ENCODE measurements at regions not wholly inside any gene's neighbourhood (a gene's known extent, or its start where the extent isn't known, plus 50 kb on each side); places are given as distances from the start of the nearest gene placed in this dataset.

- H3K4me3 Mint-ChIP-seq = no peak overlapping the region
- H3K9me3 Mint-ChIP-seq = peaks cover 23% of the 10 kb centered on the region
- no peaks in the 10 kb centered on the region; the same call in 1 of the 2 replicates for H3K27me3 Mint-ChIP-seq (ENCODE audit: insufficient read depth)
- DNase-seq = no peak
- H3K27ac Mint-ChIP-seq = no peak overlapping the region
- H3K36me3 Mint-ChIP-seq (ENCODE audit: low read depth) = no peaks in the 10 kb centered on the region
- TF ChIP-seq, protein P1, sequence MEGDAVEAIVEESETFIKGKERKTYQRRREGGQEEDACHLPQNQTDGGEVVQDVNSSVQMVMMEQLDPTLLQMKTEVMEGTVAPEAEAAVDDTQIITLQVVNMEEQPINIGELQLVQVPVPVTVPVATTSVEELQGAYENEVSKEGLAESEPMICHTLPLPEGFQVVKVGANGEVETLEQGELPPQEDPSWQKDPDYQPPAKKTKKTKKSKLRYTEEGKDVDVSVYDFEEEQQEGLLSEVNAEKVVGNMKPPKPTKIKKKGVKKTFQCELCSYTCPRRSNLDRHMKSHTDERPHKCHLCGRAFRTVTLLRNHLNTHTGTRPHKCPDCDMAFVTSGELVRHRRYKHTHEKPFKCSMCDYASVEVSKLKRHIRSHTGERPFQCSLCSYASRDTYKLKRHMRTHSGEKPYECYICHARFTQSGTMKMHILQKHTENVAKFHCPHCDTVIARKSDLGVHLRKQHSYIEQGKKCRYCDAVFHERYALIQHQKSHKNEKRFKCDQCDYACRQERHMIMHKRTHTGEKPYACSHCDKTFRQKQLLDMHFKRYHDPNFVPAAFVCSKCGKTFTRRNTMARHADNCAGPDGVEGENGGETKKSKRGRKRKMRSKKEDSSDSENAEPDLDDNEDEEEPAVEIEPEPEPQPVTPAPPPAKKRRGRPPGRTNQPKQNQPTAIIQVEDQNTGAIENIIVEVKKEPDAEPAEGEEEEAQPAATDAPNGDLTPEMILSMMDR (IDR thresholded peaks at IDR 0.05) = no peak
- H3K4me1 Mint-ChIP-seq (ENCODE audit: low read depth) = no peaks in the 10 kb centered on the region
These were observed 333.9 kb downstream of the BCL11A start for GRCh38 chr2:60219536-60219935.

DNA sequence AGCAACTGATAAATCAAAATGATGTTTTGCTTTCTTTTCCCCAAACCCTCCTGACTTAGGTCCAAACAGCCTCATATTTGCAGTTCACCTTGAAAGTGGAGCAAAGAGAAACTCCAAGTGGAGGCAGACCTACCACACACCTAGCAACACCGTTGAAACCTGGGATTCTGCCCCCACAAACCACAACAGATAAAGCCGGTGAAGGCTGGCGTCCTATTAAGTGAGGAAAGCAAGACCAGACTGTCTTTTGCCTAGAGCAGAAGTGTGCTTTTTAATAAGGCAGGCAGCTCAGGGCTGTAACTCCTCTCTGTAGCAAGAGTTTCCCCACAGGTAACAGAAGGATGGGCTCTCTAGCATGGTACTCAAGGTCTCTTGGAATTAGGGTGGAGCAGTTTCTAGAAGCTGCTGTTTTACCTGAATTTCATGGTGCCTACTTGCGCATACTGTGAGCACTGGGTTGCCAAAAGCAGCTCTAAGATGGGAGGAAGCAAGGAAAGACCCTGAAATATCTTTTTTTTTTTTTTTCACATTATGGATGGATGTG, 336.9 kb downstream of the BCL11A start:
- Mint-ChIP-seq H3K4me1 (ENCODE audit: low read depth) (no peaks in the 10 kb centered on the region), H3K4me3 (no peak overlapping the region), H3K27ac (no peak overlapping the region), H3K27me3 (ENCODE audit: insufficient read depth) (no peaks in the 10 kb centered on the region), H3K36me3 (ENCODE audit: low read depth) (no peaks in the 10 kb centered on the region), H3K9me3 (peaks cover 9% of the 10 kb centered on the region)
- TF ChIP-seq, protein P1 (IDR thresholded peaks at IDR 0.05) = no peak
- no peak for DNase-seq

GRCh38 chr2:60215386-60215901, 338.0 kb downstream of the BCL11A start:
- H3K27me3 Mint-ChIP-seq (ENCODE audit: insufficient read depth) = no peaks in the 10 kb centered on the region
- peaks cover 9% of the 10 kb centered on the region for H3K9me3 Mint-ChIP-seq
- no peak overlapping the region for H3K4me3 Mint-ChIP-seq
- no peak overlapping the region for H3K27ac Mint-ChIP-seq
- no peaks in the 10 kb centered on the region for H3K36me3 Mint-ChIP-seq (ENCODE audit: low read depth)
- DNase-seq = no peak
- TF ChIP-seq, protein P1 (IDR thresholded peaks at IDR 0.05) = no peak
- no peaks in the 10 kb centered on the region for H3K4me1 Mint-ChIP-seq (ENCODE audit: low read depth)

GRCh38 chr2:60214626-60214875, 338.9 kb downstream of the BCL11A start:
- H3K9me3 Mint-ChIP-seq = peaks cover 9% of the 10 kb centered on the region
- H3K4me1 Mint-ChIP-seq (ENCODE audit: low read depth) = no peaks in the 10 kb centered on the region
- DNase-seq = no peak
- H3K36me3 Mint-ChIP-seq (ENCODE audit: low read depth) = no peaks in the 10 kb centered on the region
- no peak overlapping the region for H3K27ac Mint-ChIP-seq
- H3K27me3 Mint-ChIP-seq (ENCODE audit: insufficient read depth) = no peaks in the 10 kb centered on the region
- no peak overlapping the region for H3K4me3 Mint-ChIP-seq
- TF ChIP-seq, protein P1 (IDR thresholded peaks at IDR 0.05) = no peak

GRCh38 chr2:60213865-60214625, 339.4 kb downstream of the BCL11A start:
- Mint-ChIP-seq H3K9me3 (peaks cover 9% of the 10 kb centered on the region), H3K4me1 (ENCODE audit: low read depth) (no peaks in the 10 kb centered on the region), H3K36me3 (ENCODE audit: low read depth) (no peaks in the 10 kb centered on the region), H3K27me3 (ENCODE audit: insufficient read depth) (no peaks in the 10 kb centered on the region), H3K4me3 (no peak overlapping the region), H3K27ac (no peak overlapping the region)
- DNase-seq = no peak
- TF ChIP-seq, protein P1 (IDR thresholded peaks at IDR 0.05) = no peak

Measured in HFFc6 (cell line).